Endothelial cell of umbilical vein (primary cell): ENCODE measurements at regions not wholly inside any gene's neighbourhood (a gene's known extent, or its start where the extent isn't known, plus 50 kb on each side); places are given as distances from the start of the nearest gene placed in this dataset.

Experiments used
- JUN ChIP-seq: IDR thresholded peaks from 2 replicates; pipeline ENCODE4 v1.6.1; 2011; ENCODE audit warnings: borderline replicate concordance, low read depth; ENCODE audit not compliant: insufficient read length, insufficient read depth
- POLR2A ChIP-seq: IDR thresholded peaks from 2 replicates; pipeline ENCODE4 v1.6.1; 2012; ENCODE audit warnings: low read depth, mild to moderate bottlenecking, control low read depth, low read length
- POLR2AphosphoS5 ChIP-seq: IDR thresholded peaks from 2 replicates; pipeline ENCODE4 v1.6.1; 2012; ENCODE audit warnings: low read depth, mild to moderate bottlenecking, control low read depth, low read length, moderate library complexity; ENCODE audit not compliant: insufficient read depth
- TF ChIP-seq, protein P1 (sequence below), 2 donors: IDR thresholded peaks; 1 replicate in 1 of 2; 2 replicates in 1 of 2; pipeline ENCODE4 v1.5.1; 2011; ENCODE audit warnings: low read length in 2 of 2, mild to moderate bottlenecking in 2 of 2, moderate library complexity in 2 of 2, control low read depth in 1 of 2, inconsistent platforms in 1 of 2, low read depth in 1 of 2; ENCODE audit not compliant: insufficient read depth in 1 of 2; ENCODE audit errors: extremely low read depth in 1 of 2

GRCh38 chr6:21333715-21334114 is 259.8 kb upstream of the SOX4 start:
- TF ChIP-seq, protein P1, sequence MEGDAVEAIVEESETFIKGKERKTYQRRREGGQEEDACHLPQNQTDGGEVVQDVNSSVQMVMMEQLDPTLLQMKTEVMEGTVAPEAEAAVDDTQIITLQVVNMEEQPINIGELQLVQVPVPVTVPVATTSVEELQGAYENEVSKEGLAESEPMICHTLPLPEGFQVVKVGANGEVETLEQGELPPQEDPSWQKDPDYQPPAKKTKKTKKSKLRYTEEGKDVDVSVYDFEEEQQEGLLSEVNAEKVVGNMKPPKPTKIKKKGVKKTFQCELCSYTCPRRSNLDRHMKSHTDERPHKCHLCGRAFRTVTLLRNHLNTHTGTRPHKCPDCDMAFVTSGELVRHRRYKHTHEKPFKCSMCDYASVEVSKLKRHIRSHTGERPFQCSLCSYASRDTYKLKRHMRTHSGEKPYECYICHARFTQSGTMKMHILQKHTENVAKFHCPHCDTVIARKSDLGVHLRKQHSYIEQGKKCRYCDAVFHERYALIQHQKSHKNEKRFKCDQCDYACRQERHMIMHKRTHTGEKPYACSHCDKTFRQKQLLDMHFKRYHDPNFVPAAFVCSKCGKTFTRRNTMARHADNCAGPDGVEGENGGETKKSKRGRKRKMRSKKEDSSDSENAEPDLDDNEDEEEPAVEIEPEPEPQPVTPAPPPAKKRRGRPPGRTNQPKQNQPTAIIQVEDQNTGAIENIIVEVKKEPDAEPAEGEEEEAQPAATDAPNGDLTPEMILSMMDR (IDR thresholded peaks at IDR 0.05; ENCODE audit: extremely low read depth in 1 of 2, insufficient read depth in 1 of 2, low read depth in 1 of 2, low read length in 2 of 2): no peak
- no peak for TF ChIP-seq POLR2AphosphoS5
- TF ChIP-seq POLR2A: no peak
- no peak for TF ChIP-seq JUN
